SK-N-SH treated with all-trans-retinoic acid at 6 μM for 48 hours (cell line): ENCODE measurements at regions not wholly inside any gene's neighbourhood (a gene's known extent, or its start where the extent isn't known, plus 50 kb on each side); places are given as distances from the start of the nearest gene placed in this dataset.

Experiments
- ATAC-seq: fragments of 200-7000 bp; cut with Tn5 transposase; 3 replicates; pipeline ENCODE4 v1.9.1; 2020; ENCODE audit warnings: mild to moderate bottlenecking, moderate library complexity
- BACH2 ChIP-seq: fragments of 250-450 bp; sonication (Bioruptor Pico); IDR thresholded peaks from 2 replicates; pipeline ENCODE4 v1.9.0; 2021; ENCODE audit warnings: mild to moderate bottlenecking, borderline replicate concordance
- CSDC2 ChIP-seq: fragments of 250-450 bp; sonication (Bioruptor Pico); IDR thresholded peaks from 2 replicates; pipeline ENCODE4 v1.5.0; 2020; ENCODE audit warnings: mild to moderate bottlenecking, moderate library complexity
- ESRRG ChIP-seq: fragments of 250-450 bp; sonication (Bioruptor Pico); IDR thresholded peaks from 2 replicates; pipeline ENCODE4 v1.6.1; 2021; ENCODE audit warnings: mild to moderate bottlenecking
- GLIS3 ChIP-seq: fragments of 250-450 bp; sonication (Bioruptor Pico); IDR thresholded peaks from 2 replicates; pipeline ENCODE4 v1.5.0; 2020; ENCODE audit warnings: mild to moderate bottlenecking, moderate library complexity
- ISL1 ChIP-seq: fragments of 250-450 bp; sonication (Bioruptor Pico); IDR thresholded peaks from 2 replicates; pipeline ENCODE4 v2.1.2; 2022; ENCODE audit warnings: mild to moderate bottlenecking, moderate library complexity
- OSR1 ChIP-seq: fragments of 250-450 bp; sonication (Bioruptor Pico); IDR thresholded peaks from 2 replicates; pipeline ENCODE4 v1.8.0; 2022; ENCODE audit warnings: moderate library complexity, mild to moderate bottlenecking, inconsistent platforms
- PPARA ChIP-seq: fragments of 250-450 bp; sonication (Bioruptor Pico); IDR thresholded peaks from 2 replicates; pipeline ENCODE4 v1.5.0; 2020; ENCODE audit warnings: mild to moderate bottlenecking, borderline replicate concordance
- ZC3H10 ChIP-seq: fragments of 250-450 bp; sonication (Bioruptor Pico); IDR thresholded peaks from 2 replicates; pipeline ENCODE4 v1.5.1; 2021; ENCODE audit warnings: mild to moderate bottlenecking, moderate library complexity
- ZFP3 ChIP-seq: fragments of 250-450 bp; sonication (Bioruptor Pico); IDR thresholded peaks from 2 replicates; pipeline ENCODE4 v1.5.0; 2020; ENCODE audit warnings: mild to moderate bottlenecking, moderate library complexity
- ZFP30 ChIP-seq: fragments of 450-650 bp; formaldehyde crosslinking; IDR thresholded peaks from 2 replicates; pipeline ENCODE4 v1.5.0; 2022; ENCODE audit warnings: mild to moderate bottlenecking, moderate library complexity
- ZNF565 ChIP-seq: fragments of 450-650 bp; formaldehyde crosslinking; conservative IDR thresholded peaks from 2 replicates; pipeline ENCODE4 v1.5.0; 2020; ENCODE audit warnings: low read depth, mild to moderate bottlenecking, moderate library complexity
- ZNF8 ChIP-seq: fragments of 450-650 bp; formaldehyde crosslinking; IDR thresholded peaks from 2 replicates; pipeline ENCODE4 v1.5.0; 2020; ENCODE audit warnings: mild to moderate bottlenecking, moderate library complexity
- TF ChIP-seq, protein P1 (sequence below): fragments of 250-450 bp; sonication (Bioruptor Pico); IDR thresholded peaks from 2 replicates; pipeline ENCODE4 v1.5.0; 2020; ENCODE audit warnings: mild to moderate bottlenecking, moderate library complexity
- TF ChIP-seq, protein P2 (sequence below): fragments of 250-450 bp; sonication (Bioruptor Pico); IDR thresholded peaks from 2 replicates; pipeline ENCODE4 v1.8.0; 2020; ENCODE audit warnings: mild to moderate bottlenecking, moderate library complexity, borderline replicate concordance
- TF ChIP-seq, protein P3 (sequence below): fragments of 250-450 bp; sonication (Bioruptor Pico); IDR thresholded peaks from 2 replicates; pipeline ENCODE4 v1.5.1; 2021; ENCODE audit warnings: mild to moderate bottlenecking, moderate library complexity
- TF ChIP-seq, protein P4 (sequence below): fragments of 250-450 bp; sonication (Bioruptor Pico); IDR thresholded peaks from 2 replicates; pipeline ENCODE4 v1.8.0; 2021; ENCODE audit warnings: low read depth, mild to moderate bottlenecking, moderate library complexity, borderline replicate concordance
- TF ChIP-seq, protein P5 (sequence below): fragments of 250-450 bp; sonication (Bioruptor Pico); IDR thresholded peaks from 2 replicates; pipeline ENCODE4 v1.5.1; 2020; ENCODE audit warnings: low read depth, mild to moderate bottlenecking, moderate library complexity

DNA sequence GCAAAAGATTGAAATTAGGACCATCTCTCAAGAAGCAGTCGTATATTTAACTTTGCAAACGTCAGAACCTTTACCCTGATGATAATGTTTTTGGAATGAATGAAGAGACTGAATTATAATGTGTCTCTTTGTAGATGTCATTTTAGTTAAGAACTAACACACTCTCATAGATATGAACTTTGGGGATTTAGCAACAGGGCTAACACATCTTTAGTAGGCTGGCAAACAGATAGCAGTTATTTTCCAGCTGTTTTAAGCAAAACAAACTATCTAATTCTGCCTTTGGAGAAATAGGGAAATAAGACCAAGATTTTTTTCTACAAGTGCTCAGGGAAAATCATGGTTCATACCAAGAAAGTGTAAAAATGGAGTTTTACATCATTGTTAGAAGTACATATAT, 469.7 kb downstream of the SPATA31D1 start (continued):
- TF ChIP-seq, protein P1, sequence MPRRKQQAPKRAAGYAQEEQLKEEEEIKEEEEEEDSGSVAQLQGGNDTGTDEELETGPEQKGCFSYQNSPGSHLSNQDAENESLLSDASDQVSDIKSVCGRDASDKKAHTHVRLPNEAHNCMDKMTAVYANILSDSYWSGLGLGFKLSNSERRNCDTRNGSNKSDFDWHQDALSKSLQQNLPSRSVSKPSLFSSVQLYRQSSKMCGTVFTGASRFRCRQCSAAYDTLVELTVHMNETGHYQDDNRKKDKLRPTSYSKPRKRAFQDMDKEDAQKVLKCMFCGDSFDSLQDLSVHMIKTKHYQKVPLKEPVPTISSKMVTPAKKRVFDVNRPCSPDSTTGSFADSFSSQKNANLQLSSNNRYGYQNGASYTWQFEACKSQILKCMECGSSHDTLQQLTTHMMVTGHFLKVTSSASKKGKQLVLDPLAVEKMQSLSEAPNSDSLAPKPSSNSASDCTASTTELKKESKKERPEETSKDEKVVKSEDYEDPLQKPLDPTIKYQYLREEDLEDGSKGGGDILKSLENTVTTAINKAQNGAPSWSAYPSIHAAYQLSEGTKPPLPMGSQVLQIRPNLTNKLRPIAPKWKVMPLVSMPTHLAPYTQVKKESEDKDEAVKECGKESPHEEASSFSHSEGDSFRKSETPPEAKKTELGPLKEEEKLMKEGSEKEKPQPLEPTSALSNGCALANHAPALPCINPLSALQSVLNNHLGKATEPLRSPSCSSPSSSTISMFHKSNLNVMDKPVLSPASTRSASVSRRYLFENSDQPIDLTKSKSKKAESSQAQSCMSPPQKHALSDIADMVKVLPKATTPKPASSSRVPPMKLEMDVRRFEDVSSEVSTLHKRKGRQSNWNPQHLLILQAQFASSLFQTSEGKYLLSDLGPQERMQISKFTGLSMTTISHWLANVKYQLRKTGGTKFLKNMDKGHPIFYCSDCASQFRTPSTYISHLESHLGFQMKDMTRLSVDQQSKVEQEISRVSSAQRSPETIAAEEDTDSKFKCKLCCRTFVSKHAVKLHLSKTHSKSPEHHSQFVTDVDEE (CRISPR knock-in tag), result no peak

DNA sequence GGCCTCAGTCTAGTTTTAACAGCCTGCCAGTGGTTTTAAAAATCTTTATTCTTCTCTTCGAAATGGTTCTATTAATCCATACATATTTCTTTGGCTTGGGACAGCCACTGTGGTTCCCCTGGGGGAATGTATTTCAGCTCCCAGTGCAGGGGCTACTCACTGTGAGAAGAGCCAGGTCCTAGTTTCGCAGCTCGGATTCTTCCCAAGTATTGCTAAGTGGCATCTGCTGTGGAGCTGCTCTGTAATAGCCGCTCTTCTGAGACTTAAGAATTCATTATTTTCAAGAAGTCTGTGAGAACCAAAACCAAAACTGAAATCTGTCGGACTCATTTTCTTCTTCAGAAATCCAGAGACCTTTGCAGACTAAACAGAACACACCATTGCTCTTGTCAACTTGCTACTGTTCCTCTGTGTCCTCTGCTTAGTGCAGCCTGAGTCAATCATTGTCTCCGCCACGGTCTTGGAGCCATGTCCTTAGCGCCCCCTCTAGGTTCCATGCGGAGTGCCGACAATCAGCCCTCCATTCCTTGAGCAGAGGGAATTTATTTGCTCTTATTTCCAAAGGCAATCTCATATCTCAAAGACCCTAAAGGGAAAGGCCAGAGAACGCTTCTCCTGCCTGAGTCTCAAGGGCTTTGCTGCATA, 478.2 kb downstream of the SPATA31D1 start:
- TF ChIP-seq ISL1 (CRISPR knock-in tag) (no peak), ZNF565 (CRISPR knock-in tag) (no peak)
- TF ChIP-seq, protein P1 (CRISPR knock-in tag), result no peak
- peak; percentile 40; the same call in 2 of the 3 replicates for ATAC-seq

DNA sequence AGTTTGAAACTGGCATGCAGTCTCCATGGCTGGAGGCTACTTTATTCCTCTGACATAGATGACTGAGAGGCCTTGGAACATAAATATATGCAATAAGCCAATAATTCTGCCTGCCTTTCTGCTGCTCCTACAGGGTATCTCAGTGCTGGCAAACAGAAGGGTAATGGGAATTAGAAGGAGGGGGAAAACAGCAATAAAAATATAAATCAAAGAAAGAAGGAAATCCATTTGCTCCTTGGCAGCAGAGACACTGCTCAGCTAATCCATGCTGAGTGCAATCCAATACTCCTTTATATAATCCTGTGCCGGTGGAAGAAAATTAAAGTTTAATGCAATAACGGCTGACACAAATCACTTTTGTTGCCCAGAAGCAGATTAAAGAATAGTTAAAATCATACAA, 478.9 kb downstream of the SPATA31D1 start:
- ATAC-seq, result peak; percentile 50; the same call in 1 of the 3 replicates
- TF ChIP-seq CSDC2 (CRISPR knock-in tag), result no peak
- TF ChIP-seq, protein P2, sequence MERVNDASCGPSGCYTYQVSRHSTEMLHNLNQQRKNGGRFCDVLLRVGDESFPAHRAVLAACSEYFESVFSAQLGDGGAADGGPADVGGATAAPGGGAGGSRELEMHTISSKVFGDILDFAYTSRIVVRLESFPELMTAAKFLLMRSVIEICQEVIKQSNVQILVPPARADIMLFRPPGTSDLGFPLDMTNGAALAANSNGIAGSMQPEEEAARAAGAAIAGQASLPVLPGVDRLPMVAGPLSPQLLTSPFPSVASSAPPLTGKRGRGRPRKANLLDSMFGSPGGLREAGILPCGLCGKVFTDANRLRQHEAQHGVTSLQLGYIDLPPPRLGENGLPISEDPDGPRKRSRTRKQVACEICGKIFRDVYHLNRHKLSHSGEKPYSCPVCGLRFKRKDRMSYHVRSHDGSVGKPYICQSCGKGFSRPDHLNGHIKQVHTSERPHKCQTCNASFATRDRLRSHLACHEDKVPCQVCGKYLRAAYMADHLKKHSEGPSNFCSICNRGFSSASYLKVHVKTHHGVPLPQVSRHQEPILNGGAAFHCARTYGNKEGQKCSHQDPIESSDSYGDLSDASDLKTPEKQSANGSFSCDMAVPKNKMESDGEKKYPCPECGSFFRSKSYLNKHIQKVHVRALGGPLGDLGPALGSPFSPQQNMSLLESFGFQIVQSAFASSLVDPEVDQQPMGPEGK (CRISPR knock-in tag), result no peak
- no peak for TF ChIP-seq ZC3H10
- TF ChIP-seq ZNF8 (CRISPR knock-in tag), result no peak
- no peak for TF ChIP-seq GLIS3 (CRISPR knock-in tag)
- TF ChIP-seq, protein P3, sequence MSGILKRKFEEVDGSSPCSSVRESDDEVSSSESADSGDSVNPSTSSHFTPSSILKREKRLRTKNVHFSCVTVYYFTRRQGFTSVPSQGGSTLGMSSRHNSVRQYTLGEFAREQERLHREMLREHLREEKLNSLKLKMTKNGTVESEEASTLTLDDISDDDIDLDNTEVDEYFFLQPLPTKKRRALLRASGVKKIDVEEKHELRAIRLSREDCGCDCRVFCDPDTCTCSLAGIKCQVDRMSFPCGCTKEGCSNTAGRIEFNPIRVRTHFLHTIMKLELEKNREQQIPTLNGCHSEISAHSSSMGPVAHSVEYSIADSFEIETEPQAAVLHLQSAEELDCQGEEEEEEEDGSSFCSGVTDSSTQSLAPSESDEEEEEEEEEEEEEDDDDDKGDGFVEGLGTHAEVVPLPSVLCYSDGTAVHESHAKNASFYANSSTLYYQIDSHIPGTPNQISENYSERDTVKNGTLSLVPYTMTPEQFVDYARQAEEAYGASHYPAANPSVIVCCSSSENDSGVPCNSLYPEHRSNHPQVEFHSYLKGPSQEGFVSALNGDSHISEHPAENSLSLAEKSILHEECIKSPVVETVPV (CRISPR knock-in tag), result no peak
- TF ChIP-seq, protein P1 (CRISPR knock-in tag), result no peak
- TF ChIP-seq ZFP3 (CRISPR knock-in tag), result no peak

DNA sequence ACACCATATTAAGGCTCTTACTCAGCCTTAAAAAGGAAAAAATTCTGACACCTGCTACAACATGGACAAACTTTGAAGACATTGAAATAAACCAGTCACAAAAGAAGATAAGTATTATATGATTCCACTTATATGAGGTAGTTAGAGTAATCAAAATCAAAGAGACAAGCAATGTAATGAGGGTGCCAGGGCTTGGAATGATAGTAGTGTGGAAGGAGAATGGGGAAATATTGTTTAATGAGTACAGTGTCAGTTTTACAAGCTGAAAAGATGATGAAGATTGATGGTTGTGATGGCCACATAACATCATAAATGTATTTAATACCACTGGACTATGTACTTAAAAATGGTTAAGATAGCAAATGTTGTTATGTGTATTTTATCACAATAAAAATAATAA, 485.7 kb downstream of the SPATA31D1 start:
- ATAC-seq, result no peak
- no peak for TF ChIP-seq ZNF565 (CRISPR knock-in tag)
- TF ChIP-seq, protein P4, sequence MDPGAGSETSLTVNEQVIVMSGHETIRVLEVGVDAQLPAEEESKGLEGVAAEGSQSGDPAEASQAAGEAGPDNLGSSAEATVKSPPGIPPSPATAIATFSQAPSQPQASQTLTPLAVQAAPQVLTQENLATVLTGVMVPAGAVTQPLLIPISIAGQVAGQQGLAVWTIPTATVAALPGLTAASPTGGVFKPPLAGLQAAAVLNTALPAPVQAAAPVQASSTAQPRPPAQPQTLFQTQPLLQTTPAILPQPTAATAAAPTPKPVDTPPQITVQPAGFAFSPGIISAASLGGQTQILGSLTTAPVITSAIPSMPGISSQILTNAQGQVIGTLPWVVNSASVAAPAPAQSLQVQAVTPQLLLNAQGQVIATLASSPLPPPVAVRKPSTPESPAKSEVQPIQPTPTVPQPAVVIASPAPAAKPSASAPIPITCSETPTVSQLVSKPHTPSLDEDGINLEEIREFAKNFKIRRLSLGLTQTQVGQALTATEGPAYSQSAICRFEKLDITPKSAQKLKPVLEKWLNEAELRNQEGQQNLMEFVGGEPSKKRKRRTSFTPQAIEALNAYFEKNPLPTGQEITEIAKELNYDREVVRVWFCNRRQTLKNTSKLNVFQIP (CRISPR knock-in tag), result no peak
- no peak for TF ChIP-seq BACH2 (CRISPR knock-in tag)
- TF ChIP-seq PPARA (CRISPR knock-in tag), result no peak
- no peak for TF ChIP-seq ZNF8 (CRISPR knock-in tag)
- TF ChIP-seq, protein P2 (CRISPR knock-in tag), result no peak
- no peak for TF ChIP-seq ZFP30
- TF ChIP-seq ZC3H10, result no peak
- no peak for TF ChIP-seq ZFP3 (CRISPR knock-in tag)
- no peak for TF ChIP-seq ESRRG (CRISPR knock-in tag)
- TF ChIP-seq GLIS3 (CRISPR knock-in tag), result no peak
- no peak for TF ChIP-seq CSDC2 (CRISPR knock-in tag)
- TF ChIP-seq, protein P5, sequence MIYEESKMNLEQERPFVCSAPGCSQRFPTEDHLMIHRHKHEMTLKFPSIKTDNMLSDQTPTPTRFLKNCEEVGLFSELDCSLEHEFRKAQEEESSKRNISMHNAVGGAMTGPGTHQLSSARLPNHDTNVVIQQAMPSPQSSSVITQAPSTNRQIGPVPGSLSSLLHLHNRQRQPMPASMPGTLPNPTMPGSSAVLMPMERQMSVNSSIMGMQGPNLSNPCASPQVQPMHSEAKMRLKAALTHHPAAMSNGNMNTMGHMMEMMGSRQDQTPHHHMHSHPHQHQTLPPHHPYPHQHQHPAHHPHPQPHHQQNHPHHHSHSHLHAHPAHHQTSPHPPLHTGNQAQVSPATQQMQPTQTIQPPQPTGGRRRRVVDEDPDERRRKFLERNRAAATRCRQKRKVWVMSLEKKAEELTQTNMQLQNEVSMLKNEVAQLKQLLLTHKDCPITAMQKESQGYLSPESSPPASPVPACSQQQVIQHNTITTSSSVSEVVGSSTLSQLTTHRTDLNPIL (CRISPR knock-in tag), result no peak
- no peak for TF ChIP-seq OSR1 (CRISPR knock-in tag)
